Central memory CD8-positive, alpha-beta T cell (primary cell): ENCODE measurements at regions not wholly inside any gene's neighbourhood (a gene's known extent, or its start where the extent isn't known, plus 50 kb on each side); places are given as distances from the start of the nearest gene placed in this dataset.
"Not testable (repeated sequence)": the region's sequence is repeated elsewhere in the genome, so short reads cannot be mapped to it uniquely, and the experiment has no call there.

Experiments
- ATAC-seq: fragments of 150-1000 bp; cut with Tn5 transposase; replicated peaks from 2 replicates; pipeline ENCODE4 v1.10.0; 2022; ENCODE audit warnings: mild to moderate bottlenecking, moderate FRiP score, moderate number of reproducible peaks; ENCODE audit not compliant: poor library complexity, severe bottlenecking; ENCODE audit errors: extremely low read depth
- DNase-seq, 2 donors: peaks; one replicate each; pipeline ENCODE4 v3.0.0; 2021; ENCODE audit warnings: low spot score in 2 of 2
- H3K27ac Mint-ChIP-seq: one replicate; pipeline ENCODE4 v1.8.0; 2022; ENCODE audit warnings: low read depth, mild to moderate bottlenecking, moderate library complexity, mixed read lengths
- H3K27me3 Mint-ChIP-seq: one replicate; pipeline ENCODE4 v1.8.0; 2022; ENCODE audit warnings: mixed read lengths
- H3K36me3 Mint-ChIP-seq: one replicate; pipeline ENCODE4 v1.8.0; 2022; ENCODE audit warnings: mild to moderate bottlenecking, moderate library complexity, mixed read lengths; ENCODE audit not compliant: insufficient read depth
- H3K4me1 Mint-ChIP-seq: one replicate; pipeline ENCODE4 v1.8.0; 2022; ENCODE audit warnings: mixed read lengths
- H3K4me3 Mint-ChIP-seq: one replicate; pipeline ENCODE4 v1.8.0; 2022; ENCODE audit warnings: mild to moderate bottlenecking, moderate library complexity, mixed read lengths
- H3K9me3 Mint-ChIP-seq: one replicate; pipeline ENCODE4 v1.8.0; 2022; ENCODE audit warnings: mixed read lengths

- no peak overlapping the region for H3K4me3 Mint-ChIP-seq
Observed at GRCh38 chr3:20852712-20853111, 666.7 kb upstream of the SGO1 start.

GRCh38 chr3:20849975-20850374 is 664.0 kb upstream of the SGO1 start:
- no peak overlapping the region for H3K4me3 Mint-ChIP-seq

More at GRCh38 chr3:20852712-20853111, 666.7 kb upstream of the SGO1 start:
- no peak for ATAC-seq
- Mint-ChIP-seq H3K36me3 (no peaks in the 10 kb centered on the region), H3K27me3 (no peaks in the 10 kb centered on the region), H3K27ac (no peak overlapping the region), H3K4me1 (no peaks in the 10 kb centered on the region), H3K9me3 (peaks cover 8% of the 10 kb centered on the region)
- DNase-seq = no peak

GRCh38 chr3:20846832-20847231 is 660.8 kb upstream of the SGO1 start:
- ATAC-seq (no peak), DNase-seq (no peak)
- H3K27me3 Mint-ChIP-seq = no peaks in the 10 kb centered on the region
- no peaks in the 10 kb centered on the region for H3K4me1 Mint-ChIP-seq
- no peaks in the 10 kb centered on the region for H3K36me3 Mint-ChIP-seq
- H3K27ac Mint-ChIP-seq = no peak overlapping the region
- H3K4me3 Mint-ChIP-seq = no peak overlapping the region
- H3K9me3 Mint-ChIP-seq = peaks cover 9% of the 10 kb centered on the region

More at GRCh38 chr3:20849975-20850374, 664.0 kb upstream of the SGO1 start:
- no peaks in the 10 kb centered on the region for H3K27me3 Mint-ChIP-seq
- no peaks in the 10 kb centered on the region for H3K36me3 Mint-ChIP-seq
- H3K4me1 Mint-ChIP-seq = no peaks in the 10 kb centered on the region
- peaks cover 6% of the 10 kb centered on the region for H3K9me3 Mint-ChIP-seq
- H3K27ac Mint-ChIP-seq = no peak overlapping the region
- DNase-seq = no peak
- no peak for ATAC-seq

DNA sequence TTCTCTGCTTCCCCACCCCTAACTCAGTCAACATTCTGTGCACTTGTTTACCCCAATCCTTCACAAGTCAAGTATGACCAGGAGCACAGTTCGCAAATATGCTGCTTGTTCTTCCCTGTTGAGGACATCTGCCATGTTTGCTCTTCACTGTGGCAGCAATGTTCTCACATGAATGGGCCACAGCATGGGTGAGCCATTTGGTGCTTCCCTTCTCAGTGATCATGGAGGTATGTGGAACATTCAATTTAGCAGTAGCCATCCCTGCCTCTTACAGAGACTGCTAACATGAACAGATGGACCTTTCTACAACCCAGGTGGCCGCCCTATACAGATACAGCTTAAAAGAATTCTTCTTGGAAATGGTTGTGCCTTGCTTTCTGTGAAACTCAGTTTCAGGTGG is 660.1 kb upstream of the SGO1 start:
- H3K4me1 Mint-ChIP-seq = no peaks in the 10 kb centered on the region
- no peaks in the 10 kb centered on the region for H3K27me3 Mint-ChIP-seq
- no peak for DNase-seq
- no peak overlapping the region for H3K4me3 Mint-ChIP-seq
- H3K27ac Mint-ChIP-seq = no peak overlapping the region
- H3K36me3 Mint-ChIP-seq = no peaks in the 10 kb centered on the region
- ATAC-seq = no peak
- peaks cover 11% of the 10 kb centered on the region for H3K9me3 Mint-ChIP-seq

GRCh38 chr3:20844851-20845250 is 658.8 kb upstream of the SGO1 start:
- H3K9me3 Mint-ChIP-seq = peaks cover 11% of the 10 kb centered on the region
- H3K36me3 Mint-ChIP-seq = no peaks in the 10 kb centered on the region
- no peaks in the 10 kb centered on the region for H3K27me3 Mint-ChIP-seq
- no peaks in the 10 kb centered on the region for H3K4me1 Mint-ChIP-seq
- DNase-seq (no peak), ATAC-seq (no peak)
- no peak overlapping the region for H3K27ac Mint-ChIP-seq
- H3K4me3 Mint-ChIP-seq = no peak overlapping the region

DNA sequence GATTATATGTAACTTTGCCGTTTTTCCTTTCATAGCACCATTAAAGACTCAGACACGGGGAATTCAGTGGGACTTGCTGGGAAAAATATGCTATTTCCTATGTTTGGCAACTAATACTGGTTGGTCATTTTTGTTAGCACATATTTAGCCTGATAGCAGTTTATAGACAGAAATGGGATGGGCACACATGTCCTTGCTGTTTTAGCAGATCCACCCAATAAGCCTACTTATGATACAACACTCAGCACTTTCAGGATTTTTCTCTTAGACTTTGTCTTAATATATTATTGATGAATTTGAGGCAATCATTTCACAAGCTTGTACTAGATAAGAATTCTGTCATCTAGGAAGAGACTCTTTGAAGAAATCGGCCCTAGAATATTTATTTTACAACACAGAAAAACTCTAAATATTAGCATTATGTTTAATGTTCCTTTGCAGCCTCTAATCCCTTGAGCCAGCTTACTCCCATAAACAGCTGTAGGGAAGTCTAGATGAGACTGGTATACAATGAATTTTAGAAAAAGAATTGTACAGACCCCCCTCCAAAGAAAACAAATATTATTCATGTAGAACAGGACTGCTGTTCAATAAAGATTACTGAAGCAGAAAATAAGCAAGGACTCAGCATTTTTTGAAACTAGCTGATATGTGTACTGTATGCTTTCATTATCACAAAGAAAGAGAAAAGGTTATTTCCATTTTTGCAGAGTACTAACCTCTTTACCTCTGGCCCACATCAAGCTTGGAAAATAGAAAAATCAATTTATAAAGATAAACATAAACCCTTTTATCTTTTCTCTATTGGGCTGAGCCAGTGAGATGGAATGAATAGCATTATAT is 656.8 kb upstream of the SGO1 start:
- Mint-ChIP-seq H3K4me3 (no peak overlapping the region), H3K36me3 (no peaks in the 10 kb centered on the region), H3K27ac (no peak overlapping the region), H3K9me3 (peaks cover 5% of the 10 kb centered on the region), H3K4me1 (no peaks in the 10 kb centered on the region), H3K27me3 (no peaks in the 10 kb centered on the region)
- ATAC-seq = no peak
- DNase-seq = no peak

DNA sequence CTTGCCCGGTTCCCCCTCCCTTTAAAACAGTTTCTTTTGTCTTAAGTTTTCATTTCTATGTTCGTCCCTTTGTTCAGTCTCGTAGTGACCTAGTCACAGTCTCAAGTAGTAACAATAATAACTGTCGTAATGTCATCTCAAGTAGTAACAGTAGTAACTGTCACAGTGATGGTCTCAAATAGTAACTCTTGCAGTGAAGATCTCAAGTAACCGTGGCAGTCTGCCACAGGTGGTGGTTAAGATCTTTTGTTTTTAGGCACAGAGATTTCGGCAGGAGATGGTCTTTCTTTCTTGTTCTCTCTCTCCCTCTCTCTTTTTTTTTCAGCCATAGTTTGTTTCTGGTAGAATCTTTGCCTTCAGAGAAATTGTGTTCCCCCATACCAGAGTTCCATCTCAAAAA is 656.0 kb upstream of the SGO1 start:
- Mint-ChIP-seq H3K9me3 (peaks cover 5% of the 10 kb centered on the region), H3K4me1 (no peaks in the 10 kb centered on the region), H3K27ac (no peak overlapping the region), H3K36me3 (no peaks in the 10 kb centered on the region), H3K27me3 (no peaks in the 10 kb centered on the region), H3K4me3 (no peak overlapping the region)
- ATAC-seq (no peak), DNase-seq (no peak)

GRCh38 chr3:20837676-20838302 is 651.8 kb upstream of the SGO1 start:
- no peak for DNase-seq
- H3K9me3 Mint-ChIP-seq = peaks cover 11% of the 10 kb centered on the region
- no peak overlapping the region for H3K4me3 Mint-ChIP-seq
- H3K27ac Mint-ChIP-seq = no peak overlapping the region
- ATAC-seq = no peak
- H3K36me3 Mint-ChIP-seq = no peaks in the 10 kb centered on the region
- no peaks in the 10 kb centered on the region for H3K27me3 Mint-ChIP-seq
- H3K4me1 Mint-ChIP-seq = no peaks in the 10 kb centered on the region

DNA sequence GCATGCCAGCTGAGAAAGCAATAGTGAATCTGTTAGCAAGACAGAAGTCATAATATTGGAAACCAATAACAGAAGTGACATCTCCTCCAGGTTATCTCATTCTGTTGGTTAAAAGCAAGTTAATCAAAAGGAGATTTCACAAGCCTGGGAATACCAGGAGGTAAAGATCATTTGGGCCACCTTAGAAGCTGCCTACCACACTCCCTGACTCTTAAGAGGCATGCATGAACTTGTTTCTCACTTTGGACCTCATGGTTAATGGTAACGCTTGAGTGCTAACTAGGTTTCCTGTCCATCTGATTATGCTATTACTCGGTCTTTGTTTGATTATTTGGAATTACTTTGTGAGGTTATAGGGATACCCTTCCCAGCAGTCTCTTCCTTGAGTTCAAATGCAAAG is 650.8 kb upstream of the SGO1 start:
- Mint-ChIP-seq H3K27me3 (no peaks in the 10 kb centered on the region), H3K4me1 (no peaks in the 10 kb centered on the region), H3K9me3 (peaks cover 8% of the 10 kb centered on the region), H3K27ac (no peak overlapping the region), H3K36me3 (no peaks in the 10 kb centered on the region), H3K4me3 (no peak overlapping the region)
- DNase-seq (no peak), ATAC-seq (no peak)

- no peaks in the 10 kb centered on the region for H3K4me1 Mint-ChIP-seq
- DNase-seq = no peak
- no peak overlapping the region for H3K4me3 Mint-ChIP-seq
Observed at GRCh38 chr3:20832963-20833362, 647.0 kb upstream of the SGO1 start.

DNA sequence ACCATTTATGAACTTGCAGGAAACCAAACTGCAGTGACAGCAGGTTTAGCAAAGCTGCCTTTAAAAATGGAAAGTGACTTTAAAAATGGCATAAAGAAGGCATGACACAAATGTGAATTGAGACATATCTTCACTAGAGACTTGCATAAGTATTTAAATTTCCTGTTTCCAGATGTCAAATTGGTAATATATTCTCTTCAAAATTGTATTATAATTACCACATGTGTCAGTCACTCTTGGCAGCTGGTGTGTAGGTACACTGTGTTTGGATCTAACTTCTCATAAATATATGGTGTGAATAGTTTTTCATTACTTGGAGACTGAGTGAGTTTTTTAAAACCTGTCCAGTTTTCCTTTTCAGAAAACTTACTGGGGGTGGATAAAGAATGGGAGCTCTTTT is 636.2 kb upstream of the SGO1 start:
- H3K9me3 Mint-ChIP-seq = peaks cover 37% of the 10 kb centered on the region
- no peaks in the 10 kb centered on the region for H3K27me3 Mint-ChIP-seq
- H3K4me1 Mint-ChIP-seq = no peaks in the 10 kb centered on the region
- H3K36me3 Mint-ChIP-seq = peaks cover 2% of the 10 kb centered on the region
- ATAC-seq = no peak
- no peak overlapping the region for H3K4me3 Mint-ChIP-seq
- DNase-seq = no peak
- H3K27ac Mint-ChIP-seq = no peak overlapping the region

More at GRCh38 chr3:20832963-20833362, 647.0 kb upstream of the SGO1 start:
- H3K27ac Mint-ChIP-seq = no peak overlapping the region
- no peaks in the 10 kb centered on the region for H3K36me3 Mint-ChIP-seq
- no peak for ATAC-seq
- H3K9me3 Mint-ChIP-seq = peaks cover 11% of the 10 kb centered on the region
- H3K27me3 Mint-ChIP-seq = no peaks in the 10 kb centered on the region

DNA sequence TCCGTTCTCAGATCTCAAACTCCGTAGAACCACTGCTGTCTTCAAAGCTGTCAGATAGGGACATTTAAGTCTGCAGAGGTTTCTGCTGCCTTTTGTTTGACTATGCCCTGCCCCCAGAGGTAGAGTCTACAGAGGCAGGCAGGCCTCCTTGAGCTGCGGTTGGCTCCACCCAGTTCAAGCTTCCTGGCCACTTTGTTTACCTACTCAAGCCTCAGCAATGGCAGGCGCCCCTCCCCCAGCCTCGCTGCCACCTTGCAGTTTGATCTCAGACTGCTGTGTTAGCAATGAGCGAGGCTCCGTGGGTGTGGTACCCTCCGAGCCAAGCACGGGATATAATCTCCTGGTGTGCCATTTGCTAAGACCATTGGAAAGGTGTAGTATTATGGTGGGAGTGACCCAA is 634.9 kb upstream of the SGO1 start:
- not testable (repeated sequence) for ATAC-seq, H3K27ac Mint-ChIP-seq, H3K4me3 Mint-ChIP-seq, H3K36me3 Mint-ChIP-seq, H3K27me3 Mint-ChIP-seq, H3K4me1 Mint-ChIP-seq, DNase-seq
- peaks cover 37% of the 10 kb centered on the region for H3K9me3 Mint-ChIP-seq

DNA sequence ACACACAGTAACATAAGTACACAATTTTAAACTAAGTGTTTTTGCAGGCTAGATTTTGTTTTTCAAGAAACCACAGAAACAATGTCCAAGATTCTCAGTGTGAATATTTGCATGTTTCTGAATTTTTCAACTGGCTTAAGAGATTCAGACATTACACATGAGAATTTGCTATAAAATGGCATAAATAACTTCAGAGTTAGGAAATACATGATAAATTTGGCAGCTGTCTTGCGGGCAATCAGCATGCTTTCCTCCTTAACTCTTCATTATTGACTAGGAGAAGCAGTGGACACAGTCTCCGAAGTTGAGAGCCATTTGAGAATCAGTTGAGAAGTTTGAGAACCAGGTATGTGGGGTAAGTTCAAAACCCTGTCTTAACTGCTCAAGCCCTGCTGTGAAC is 625.6 kb upstream of the SGO1 start:
- H3K36me3 Mint-ChIP-seq = peaks cover 1% of the 10 kb centered on the region
- H3K27ac Mint-ChIP-seq = no peak overlapping the region
- H3K4me3 Mint-ChIP-seq = no peak overlapping the region
- H3K9me3 Mint-ChIP-seq = peaks cover 30% of the 10 kb centered on the region
- H3K4me1 Mint-ChIP-seq = no peaks in the 10 kb centered on the region
- no peaks in the 10 kb centered on the region for H3K27me3 Mint-ChIP-seq
- no peak for ATAC-seq
- DNase-seq = no peak
